AG04450 (cell line): ENCODE measurements at regions not wholly inside any gene's neighbourhood (a gene's known extent, or its start where the extent isn't known, plus 50 kb on each side); places are given as distances from the start of the nearest gene placed in this dataset.

Experiments used
- CTCF ChIA-PET: fragments of 300-600, 350-600 bp; formaldehyde crosslinking; extraction: SDS; loops from one replicate; lab custom pipeline; 2022; ENCODE audit warnings: antibody characterized with exemption, inconsistent platforms; lab: Charles Lee
- POLR2A ChIA-PET: fragments of 350-600 bp; formaldehyde crosslinking; extraction: SDS; loops from one replicate; lab custom pipeline; 2021; ENCODE audit warnings: antibody characterized with exemption, inconsistent platforms; lab: Yijun Ruan, JAX
- DNase-seq: peaks from one replicate; pipeline ENCODE4 v3.0.0-alpha.2; 2011; ENCODE audit warnings: low read depth, low spot score
- H3K27ac ChIP-seq: one replicate; pipeline ENCODE4 v1.5.1; 2012; ENCODE audit warnings: low read depth, low read length, control low read depth
- H3K27me3 ChIP-seq: one replicate; pipeline ENCODE4 v1.6.0; 2012; ENCODE audit warnings: low read length; ENCODE audit not compliant: control insufficient read depth, insufficient read depth
- H3K4me3 ChIP-seq: 2 replicates; pipeline ENCODE4 v1.5.1; 2011; ENCODE audit warnings: mild to moderate bottlenecking, low read depth, low read length, control low read depth
- H3K9me3 ChIP-seq: 2 replicates; pipeline ENCODE4 v1.5.1; 2012; ENCODE audit warnings: low read length; ENCODE audit not compliant: control insufficient read depth, insufficient read depth
- TF ChIP-seq, protein P1 (sequence below): IDR thresholded peaks from 2 replicates; pipeline ENCODE4 v1.5.1; 2011; ENCODE audit warnings: low read depth, low read length, control low read depth, inconsistent platforms

DNA sequence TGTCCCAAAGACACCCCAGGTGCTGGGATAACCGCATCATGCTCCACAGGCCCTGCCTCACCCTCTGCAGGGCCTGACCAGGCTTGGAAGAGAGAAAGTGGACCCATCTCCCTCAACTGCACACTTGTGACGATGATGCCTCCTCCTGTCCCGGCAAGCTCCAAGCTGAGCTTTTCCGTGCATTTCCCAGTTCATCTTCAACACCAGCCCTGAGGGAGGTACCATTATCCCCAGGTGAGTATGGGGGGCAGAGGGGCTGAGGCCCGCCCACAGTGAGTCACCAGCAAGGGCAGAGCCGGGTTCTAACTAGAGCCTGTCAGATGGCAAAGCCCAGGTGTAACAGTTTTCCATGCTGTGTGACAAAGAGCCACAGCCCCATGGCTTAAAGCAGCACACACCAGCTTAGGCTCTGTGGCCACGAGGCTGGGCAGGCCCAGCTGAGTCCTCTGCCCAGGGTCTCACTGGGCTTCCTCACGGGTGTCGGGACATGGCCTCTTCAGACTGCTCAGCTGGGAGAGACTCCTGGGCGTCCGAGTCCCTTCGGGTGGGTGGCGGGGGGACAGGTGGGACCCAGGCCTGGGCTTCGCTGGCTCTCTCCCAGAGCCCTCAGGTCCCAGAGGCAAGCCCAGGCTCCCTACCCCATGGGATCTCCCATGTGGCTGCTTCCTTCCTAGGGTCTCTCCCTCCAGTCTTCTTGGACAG, 108.4 kb upstream of the OTOS start:
- no peak for DNase-seq
- CTCF ChIA-PET = interaction anchor here (0.6 kb wide), 1 partner anchor 1307 kb away, joined by 3 read pairs; no protein-coding TSS in a partner anchor
- TF ChIP-seq, protein P1, sequence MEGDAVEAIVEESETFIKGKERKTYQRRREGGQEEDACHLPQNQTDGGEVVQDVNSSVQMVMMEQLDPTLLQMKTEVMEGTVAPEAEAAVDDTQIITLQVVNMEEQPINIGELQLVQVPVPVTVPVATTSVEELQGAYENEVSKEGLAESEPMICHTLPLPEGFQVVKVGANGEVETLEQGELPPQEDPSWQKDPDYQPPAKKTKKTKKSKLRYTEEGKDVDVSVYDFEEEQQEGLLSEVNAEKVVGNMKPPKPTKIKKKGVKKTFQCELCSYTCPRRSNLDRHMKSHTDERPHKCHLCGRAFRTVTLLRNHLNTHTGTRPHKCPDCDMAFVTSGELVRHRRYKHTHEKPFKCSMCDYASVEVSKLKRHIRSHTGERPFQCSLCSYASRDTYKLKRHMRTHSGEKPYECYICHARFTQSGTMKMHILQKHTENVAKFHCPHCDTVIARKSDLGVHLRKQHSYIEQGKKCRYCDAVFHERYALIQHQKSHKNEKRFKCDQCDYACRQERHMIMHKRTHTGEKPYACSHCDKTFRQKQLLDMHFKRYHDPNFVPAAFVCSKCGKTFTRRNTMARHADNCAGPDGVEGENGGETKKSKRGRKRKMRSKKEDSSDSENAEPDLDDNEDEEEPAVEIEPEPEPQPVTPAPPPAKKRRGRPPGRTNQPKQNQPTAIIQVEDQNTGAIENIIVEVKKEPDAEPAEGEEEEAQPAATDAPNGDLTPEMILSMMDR = no peak
- POLR2A ChIA-PET = interaction anchor here (0.5 kb wide), 1 partner anchor 136 kb away, joined by 6 read pairs; no protein-coding TSS in a partner anchor
- Histone ChIP-seq H3K4me3 (no peak overlapping the region), H3K9me3 (no peaks in the 10 kb centered on the region; the same call in none of the 2 replicates), H3K27me3 (no peaks in the 10 kb centered on the region), H3K27ac (no peak overlapping the region)

DNA sequence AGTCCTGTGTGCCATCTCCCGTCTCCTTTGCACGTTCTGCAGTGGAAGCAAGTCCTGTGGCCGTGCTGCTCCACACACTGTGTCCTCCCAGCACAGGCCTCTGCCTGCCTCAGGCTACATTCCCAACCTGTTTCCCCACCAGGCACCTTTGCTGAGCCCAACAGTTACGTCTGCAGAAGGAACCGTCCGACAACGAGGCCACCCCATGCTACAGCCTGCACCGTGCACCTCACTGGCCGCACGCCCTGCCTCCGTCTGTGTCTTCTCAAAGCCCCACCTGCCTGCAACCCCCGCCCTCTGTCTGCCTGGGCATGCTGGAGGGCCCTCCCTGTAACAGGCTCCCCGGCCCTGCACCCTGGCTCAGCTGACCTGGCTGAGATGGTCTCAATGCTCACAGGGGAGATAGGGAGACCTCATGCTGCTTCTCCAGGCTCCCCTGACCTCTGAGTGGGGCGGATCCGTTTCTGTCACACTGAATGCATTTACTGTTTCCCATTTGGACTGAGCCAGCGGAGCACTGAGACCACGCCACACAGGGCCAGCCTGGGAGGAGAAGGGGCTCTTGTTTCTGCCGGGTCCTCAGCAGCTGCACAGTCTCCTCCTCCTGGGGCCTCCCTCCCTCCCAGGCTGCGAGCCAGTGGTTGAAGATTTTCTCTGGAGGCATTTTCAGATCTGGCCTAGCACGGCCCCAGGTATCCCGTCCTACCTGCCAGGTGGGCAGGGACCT, 109.1 kb upstream of the OTOS start:
- CTCF ChIA-PET = no interaction called here
- DNase-seq = no peak
- H3K27ac ChIP-seq = no peak overlapping the region
- TF ChIP-seq, protein P1 = no peak
- no peak overlapping the region for H3K4me3 ChIP-seq
- POLR2A ChIA-PET = no interaction called here
- H3K9me3 ChIP-seq = no peaks in the 10 kb centered on the region; the same call in none of the 2 replicates
- no peaks in the 10 kb centered on the region for H3K27me3 ChIP-seq

DNA sequence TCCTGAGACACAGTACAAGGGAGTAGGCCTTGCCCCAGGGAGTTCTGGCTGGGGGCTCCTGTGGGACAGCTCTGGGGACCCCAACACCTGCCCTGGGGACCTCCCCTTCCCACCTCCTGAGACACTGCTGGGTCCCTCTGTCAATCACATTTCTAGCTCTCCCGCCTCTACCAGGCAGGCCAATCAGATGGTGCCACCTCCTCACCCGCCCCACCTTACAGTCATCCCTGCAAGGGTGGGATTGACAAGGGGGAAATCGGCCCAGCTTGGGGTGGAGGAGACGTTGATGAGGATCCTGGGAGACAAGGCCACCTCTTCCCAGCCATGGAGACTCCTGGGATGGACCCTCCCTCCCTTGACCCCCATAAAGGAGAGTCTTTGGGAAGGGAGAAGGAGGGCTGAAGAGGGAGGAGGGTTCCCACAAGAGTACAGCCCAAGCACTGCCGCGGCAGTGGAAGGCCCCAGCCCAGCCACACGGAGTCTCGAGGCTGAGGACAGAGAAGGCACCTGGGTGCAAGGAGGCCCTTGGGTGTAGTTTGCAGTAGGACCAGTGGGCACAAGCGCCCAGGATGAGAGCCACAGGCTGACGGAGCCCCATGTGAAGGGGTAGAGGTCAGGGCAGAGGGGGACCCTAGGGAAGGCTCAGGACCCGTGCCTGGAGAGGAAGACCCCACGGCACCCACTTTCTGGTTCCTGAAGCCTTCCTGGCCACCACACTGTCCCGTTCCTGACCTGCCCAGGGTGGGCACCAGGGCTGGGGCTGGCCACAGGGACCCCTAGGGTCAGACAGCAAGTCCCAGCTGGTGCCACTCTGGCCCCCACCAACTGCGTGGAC, 109.9 kb upstream of the OTOS start:
- TF ChIP-seq, protein P1 = no peak
- no peaks in the 10 kb centered on the region for H3K27me3 ChIP-seq
- ChIA-PET POLR2A (no interaction called here), CTCF (no interaction called here)
- DNase-seq = no peak
- H3K9me3 ChIP-seq = no peaks in the 10 kb centered on the region; the same call in none of the 2 replicates
- no peak overlapping the region for H3K4me3 ChIP-seq
- no peak overlapping the region for H3K27ac ChIP-seq

DNA sequence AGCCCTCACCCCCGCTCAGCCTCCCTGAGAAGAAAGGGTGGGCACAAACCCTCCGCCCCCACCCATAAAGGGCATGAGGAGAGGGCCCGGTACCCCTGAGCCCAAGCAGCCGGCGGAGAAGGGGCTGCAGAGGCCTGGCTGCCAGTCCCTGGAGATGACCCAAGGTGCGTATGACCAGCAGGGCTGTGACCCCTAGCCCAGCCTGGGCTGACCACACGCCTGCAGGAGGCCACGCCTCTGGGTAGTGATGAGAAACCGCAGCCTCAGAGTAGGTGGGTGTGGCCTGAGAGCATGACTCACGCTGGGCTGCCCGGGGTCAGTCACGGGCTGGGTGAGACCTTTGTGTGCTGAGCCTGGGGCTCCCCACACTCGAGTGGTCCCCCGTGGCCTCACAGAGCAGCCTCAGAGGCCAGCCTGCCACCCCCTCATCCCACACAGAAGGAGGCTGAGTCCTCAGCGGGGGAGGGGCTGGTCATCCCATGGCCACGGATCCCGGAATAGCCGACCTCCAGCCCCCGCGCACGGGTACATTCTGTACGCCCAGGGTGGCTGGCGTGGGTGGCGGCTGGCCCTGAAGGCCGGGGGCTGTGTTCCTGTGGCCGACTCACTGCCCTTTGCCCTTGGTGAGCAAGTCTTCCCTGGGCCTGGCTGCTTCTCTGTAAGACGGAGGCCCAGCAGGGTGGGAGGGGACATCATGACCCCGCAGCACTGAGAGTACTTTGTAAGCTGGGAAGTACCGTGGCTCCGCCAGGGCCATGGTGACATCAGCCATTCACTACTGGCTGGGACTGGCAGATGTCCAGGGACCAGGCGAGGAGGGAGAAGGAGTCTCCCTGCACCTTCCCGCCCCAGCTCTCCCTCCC, 110.8 kb upstream of the OTOS start:
- TF ChIP-seq, protein P1 = no peak
- peak overlapping the region; percentile 72 for H3K27ac ChIP-seq
- DNase-seq = peak; percentile 59
- H3K9me3 ChIP-seq = peaks cover under 1% of the 10 kb centered on the region
- no peaks in the 10 kb centered on the region for H3K27me3 ChIP-seq
- H3K4me3 ChIP-seq = peak overlapping the region; percentile 21
- ChIA-PET POLR2A (interaction anchor here (0.6 kb wide), 1 partner anchor 183 kb away, joined by 4 read pairs; no protein-coding TSS in a partner anchor), CTCF (interaction anchor here (0.8 kb wide), 1 partner anchor 18 kb away, joined by 3 read pairs; no protein-coding TSS in a partner anchor)
